Right kidney (tissue), 1 donor: ENCODE measurements at regions not wholly inside any gene's neighbourhood (a gene's known extent, or its start where the extent isn't known, plus 50 kb on each side); places are given as distances from the start of the nearest gene placed in this dataset.

Experiments
- DNase-seq: peaks from one replicate; pipeline ENCODE4 v3.0.0-alpha.2; 2016

DNA sequence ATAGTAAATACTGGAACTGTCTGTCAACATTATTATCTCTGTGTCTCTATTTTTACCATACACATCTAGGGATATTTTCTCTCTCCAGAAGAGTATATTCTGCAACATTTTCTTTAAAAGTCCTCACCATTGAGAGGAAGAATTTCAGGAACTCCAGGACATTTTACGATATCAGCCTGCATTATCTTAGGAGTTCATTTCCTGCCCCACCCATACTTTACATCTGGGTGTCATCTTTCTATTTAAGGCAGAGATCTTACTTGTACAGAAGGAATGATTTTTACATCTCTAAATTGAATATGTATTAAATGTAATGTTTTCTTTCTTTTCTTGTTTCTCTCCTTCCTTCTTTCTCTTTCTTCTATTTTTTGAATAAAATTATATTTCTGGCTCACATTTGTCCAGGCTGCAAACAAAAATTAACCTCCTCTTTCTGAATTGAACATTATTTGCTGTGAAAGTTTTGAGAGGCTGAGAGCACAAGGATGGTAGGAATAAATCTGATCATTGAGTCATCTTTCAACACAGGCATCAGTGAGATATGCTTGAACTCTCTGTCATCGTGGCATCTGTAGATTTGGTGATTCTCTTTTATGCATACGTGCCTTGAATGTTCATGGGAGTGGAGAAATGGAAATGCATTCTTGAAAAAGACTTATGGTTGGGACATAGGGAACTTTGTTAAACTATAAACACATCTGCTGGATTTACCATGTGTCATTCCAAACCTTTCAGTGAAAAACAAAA, 753.6 kb downstream of the SLC16A7 start:
- no peak for DNase-seq

DNA sequence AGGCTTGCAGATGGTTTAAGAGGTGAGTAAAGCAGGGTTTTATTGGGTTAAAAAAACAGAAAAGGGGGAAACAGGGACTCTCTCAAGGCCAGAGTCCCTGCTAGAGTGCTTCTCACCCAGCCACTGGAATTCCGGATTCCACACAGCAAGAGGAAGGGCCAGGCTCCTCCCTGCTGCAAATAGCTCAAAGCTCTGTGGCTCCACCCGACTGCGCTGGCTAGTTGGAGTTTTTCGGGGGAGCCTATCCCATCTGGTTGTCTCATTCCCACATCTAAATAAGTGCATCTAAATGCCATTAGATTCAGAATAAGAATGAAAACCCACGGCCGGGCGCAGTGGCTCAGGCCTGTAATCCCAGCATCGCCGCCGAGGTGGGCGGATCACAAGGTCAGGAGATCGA, 791.5 kb downstream of the SLC16A7 start:
- DNase-seq, result no peak

DNA sequence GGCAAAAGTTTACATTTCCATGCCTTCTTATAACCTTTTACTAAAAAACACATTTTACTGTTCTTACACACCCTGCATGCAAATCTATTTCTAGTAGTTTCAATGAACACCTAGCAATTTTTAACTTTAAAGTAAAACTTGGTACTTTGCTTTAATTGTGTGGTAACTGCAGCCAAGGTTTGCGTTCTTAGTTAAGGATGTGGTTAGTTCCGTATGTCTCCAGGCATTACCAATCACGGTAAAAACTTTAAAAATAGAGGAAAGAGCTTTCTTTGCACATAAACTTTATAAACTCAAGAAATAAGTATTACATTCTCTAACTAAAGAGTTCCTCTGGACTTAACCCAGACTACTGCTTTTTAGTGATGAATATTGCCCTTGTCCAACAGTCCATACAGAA, 795.2 kb downstream of the SLC16A7 start:
- no peak for DNase-seq

DNA sequence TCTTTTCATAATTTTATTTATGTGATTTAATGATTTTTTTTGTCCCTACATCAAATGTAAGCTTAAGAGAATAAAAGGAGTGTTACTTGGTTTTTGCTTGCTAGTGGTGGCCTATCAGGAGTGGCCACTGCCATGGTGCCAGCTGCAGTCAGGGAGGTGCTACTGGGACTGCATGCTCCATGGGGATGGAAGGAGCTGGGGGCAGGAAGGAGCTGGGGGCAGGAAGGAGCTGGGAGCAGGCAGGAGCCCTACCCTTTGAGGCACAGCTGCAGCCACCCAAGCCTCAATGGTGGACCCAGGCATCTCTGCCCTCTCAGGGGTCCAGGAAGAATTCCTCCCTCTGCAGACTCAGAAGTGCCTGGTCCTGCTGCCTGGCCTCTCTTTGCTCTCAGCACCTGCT, 796.0 kb downstream of the SLC16A7 start:
- DNase-seq, result no peak

DNA sequence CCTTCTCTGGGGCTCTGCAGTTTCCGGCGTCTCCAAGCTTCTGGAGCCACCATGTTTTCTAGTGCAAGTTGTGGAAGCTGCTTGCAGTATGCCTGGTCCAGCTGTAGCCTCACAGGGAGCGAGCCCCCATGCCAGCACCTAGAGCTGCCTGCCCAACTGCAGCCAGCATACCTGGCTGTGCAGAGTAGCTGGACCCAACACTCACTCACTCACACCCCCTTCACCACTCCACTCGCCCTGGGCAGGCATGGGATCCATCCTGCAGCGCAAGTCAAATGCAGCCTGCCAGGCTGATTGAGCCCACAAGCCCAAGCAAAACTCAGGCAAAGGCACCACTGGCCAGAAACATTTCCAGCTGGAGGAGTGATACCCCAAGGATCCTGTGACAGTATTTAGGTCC, 797.3 kb downstream of the SLC16A7 start:
- no peak for DNase-seq

DNA sequence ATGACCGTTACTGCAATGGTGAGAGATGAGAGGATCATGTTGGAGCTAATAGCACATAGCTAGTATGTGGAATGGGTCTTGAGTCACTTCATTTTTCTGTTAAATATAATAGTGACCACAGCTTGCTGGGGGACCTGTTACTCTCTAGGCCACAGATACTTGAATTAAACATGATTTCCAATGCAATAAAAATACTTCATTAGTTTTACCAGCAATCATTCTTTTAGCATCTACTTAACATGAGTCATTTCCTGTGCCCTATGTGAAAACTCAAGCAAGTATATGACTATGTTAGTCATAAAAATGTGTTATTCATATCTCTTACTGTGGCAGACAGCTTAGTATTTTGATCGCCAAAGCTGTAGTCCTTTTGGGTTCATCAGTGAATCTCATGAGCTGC, 798.8 kb downstream of the SLC16A7 start:
- DNase-seq, result no peak

DNA sequence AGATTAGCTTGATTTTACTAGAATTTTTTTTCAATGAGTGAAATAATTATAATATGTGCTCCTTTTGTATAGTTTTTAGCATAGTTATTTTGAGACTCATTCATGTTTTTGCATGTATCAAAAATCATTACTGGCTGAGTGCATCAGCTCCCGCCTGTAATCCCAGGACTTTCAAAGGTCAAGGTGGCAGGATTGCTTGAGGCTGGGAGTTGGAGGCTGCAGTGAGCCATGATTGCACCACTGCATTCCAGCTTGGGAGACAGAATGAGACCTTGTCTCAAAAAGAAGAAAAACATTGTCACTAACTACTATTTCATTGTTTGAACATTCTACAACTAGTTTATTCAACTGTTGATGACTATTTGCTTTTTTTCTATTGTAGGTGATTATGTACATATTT, 802.7 kb downstream of the SLC16A7 start:
- DNase-seq, result no peak

DNA sequence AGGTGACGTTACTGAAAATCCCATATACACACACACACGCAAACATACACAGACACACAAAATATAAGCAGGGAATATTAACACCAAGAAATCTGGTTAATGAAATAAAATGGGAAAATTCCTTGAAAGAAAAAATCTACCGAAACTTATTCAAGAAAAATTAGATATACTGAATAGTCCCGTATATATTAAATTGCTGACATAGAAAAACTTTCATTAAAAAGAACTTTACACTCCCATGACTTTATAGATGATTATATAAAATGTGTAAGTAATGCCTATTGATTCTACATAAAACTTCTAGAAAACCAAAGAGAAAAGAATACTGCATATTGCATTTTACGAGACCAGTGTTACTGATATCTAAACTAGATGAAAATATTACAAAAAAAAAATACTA, 803.2 kb downstream of the SLC16A7 start:
- DNase-seq, result no peak

DNA sequence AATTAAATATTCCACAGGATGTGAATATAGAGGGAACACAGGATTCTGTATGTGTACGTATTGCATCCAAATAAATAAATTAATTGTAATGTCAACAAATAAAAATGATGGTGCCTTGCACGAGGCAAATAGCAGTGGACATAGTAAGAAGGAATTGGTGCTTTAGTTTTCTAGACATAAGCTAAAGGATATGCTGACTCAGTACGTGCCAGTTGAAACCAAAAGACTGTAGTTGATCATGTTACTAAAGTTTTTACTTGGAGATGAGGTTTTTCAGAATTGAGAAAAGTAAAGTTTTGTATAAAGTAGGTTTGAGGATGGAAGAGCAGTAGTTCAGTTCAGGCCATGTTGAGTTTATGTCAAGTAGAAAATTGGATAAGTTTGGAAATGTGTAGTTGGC, 807.2 kb downstream of the SLC16A7 start:
- no peak for DNase-seq

DNA sequence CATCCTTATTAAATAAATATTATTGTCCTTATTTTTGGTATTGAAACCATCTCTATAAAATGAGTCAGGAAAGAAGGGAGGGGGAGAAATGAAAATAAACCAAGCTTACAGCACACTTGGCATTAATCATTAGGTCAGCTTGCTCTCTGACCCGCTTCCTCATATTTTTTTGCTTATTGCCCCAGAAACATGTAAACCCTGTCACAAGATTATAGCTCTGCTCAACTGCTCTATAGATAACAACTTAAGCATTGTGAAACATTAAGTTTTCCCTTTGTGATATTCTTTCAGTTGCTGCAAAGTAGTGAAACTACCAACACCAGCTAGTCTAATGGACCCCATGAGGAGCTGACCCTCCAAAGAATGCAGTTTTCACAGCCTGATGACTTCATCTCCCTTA, 819.5 kb downstream of the SLC16A7 start:
- DNase-seq, result no peak

DNA sequence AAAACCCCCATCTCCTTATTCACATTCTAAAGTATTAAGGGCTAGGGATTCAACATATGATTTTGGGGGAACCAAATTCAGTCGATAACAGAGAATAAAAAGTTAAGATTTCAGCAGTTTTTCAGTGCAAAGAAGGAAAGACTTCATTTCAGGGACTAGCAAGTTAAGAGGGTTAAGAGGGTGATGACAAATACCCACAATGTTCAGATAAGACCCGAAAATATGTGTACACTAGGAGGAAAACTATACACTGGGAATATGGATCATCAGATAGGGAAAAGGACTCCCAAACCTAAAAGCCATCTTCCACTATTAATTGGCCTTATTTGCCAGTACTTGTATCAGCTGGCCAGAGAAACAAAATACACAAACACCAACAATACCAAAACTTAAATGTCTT, 824.2 kb downstream of the SLC16A7 start:
- no peak for DNase-seq

DNA sequence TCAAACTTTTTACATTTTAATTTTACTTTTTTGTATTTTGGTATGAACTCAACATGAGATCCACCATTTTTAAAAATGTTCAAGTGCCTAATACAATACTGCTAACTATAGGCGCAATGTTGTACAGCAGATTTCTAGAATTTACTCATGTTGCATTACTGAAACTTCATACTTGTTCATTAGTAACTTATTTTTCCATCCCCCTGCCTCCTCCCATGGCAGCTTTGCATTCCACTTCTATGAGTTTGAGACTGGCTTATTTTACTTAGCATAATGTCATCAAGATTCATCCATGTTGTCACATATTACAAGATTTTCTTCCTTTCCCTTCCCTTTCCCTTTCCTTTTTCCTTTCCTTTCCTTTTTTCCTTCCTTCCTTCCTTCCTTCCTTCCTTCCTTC, 825.9 kb downstream of the SLC16A7 start:
- no peak for DNase-seq

DNA sequence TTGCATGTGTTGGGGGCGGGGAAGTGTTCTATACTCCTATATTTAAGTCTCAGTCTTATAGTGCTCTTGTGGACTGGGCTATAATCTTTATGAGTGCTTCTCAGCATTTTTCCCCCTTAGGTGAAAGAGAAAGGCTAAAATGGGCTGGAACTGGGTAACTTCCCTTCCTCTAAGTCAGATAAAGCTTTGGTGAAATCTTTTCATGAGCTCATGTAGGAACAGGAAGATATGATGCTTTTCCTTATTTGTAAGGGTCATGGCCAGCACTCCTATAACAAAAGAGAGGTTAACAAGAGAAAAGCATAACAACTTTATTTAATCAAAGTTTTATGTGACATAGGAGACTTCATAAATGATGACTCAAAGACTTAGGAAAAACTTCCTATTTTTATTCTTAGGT, 841.5 kb downstream of the SLC16A7 start:
- DNase-seq, result no peak

DNA sequence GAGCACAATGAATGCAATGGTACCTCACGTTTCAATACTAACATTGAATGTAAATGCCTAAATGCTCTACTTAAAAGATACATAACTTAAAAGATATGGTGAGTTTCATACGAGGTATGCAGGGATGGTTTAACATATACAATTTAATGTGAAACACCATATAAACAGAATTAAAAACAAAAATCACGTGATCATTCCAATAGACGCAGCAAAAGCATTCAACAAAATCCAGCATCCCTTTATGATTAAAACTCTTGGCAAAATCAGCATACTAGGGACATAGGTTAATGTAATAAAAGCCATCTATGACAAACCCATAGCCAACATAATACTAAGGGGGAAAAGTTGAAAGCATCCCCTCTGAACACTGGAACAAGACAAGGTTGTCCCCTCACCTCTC, 845.7 kb downstream of the SLC16A7 start:
- no peak for DNase-seq

DNA sequence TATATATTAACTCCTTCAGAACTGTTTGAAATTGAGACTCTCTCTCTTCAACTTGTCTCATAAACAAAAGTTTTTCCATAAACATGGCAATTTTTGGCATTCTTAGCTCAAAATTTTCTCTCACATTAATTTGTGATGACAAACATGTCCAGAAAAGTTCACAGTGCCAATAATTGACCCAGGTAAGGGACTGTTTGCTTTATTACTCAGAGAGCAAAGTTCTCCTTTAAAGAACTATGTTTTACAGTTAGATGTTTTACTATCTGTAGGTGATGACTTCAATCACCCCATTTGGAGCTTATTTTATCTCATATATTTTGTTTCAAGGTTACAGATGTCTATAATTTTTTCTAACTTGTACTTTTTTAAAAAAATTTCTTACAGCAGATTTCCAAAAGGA, 855.6 kb downstream of the SLC16A7 start:
- no peak for DNase-seq

DNA sequence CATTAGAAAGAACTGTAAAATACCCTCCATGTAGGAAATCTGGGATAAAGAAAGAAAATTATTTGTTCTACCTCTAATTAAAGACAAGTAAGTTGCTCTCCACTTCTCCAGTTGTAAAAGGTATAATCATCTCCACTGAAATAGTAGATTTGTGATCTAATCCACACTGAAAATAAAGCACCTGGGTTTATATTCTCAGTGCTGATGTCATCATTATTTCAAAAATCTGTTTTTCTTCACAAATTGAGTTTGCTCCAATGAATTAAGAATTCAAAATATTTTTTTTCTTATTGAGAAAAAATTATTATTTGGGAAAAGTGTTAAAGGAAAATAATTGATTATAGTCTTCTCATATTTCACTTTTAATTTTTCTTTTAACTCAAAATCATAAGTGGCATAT, 869.2 kb downstream of the SLC16A7 start:
- DNase-seq, result no peak

DNA sequence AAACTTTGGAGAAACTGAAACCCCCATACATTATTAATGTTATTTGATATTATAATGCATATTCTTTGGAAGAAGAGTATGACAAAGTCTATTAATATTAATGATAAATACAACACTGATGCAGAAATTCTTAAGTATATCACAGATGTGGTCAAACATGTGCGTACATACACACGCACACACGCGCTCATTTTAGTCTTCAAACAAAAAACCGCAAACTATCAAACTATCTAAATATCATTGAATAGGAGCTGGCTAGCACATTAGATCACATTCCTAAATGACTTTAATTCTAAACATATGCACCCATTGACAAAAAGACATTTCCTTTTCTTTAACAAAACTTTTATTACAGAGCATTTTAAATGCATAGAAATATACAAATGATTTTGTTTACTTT, 872.7 kb downstream of the SLC16A7 start:
- no peak for DNase-seq

DNA sequence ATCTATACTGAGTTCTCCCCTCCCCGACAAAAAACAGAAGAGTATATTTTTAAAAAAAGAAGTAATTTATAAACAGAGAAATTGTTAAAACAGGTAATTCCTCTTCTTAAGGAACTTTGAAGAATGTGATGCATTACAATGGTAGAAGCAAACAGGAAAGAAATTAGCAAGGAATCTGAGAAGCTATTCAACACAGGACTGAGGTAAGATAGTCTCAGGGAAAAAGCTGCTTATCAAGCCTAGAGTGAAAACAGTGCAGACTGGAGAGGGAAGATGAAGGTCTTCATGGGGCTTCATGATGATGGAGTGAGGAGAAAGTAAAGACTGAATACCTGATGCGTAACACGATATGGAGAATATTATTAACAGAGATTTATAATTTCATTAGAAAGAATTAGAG, 880.0 kb downstream of the SLC16A7 start:
- DNase-seq, result no peak

DNA sequence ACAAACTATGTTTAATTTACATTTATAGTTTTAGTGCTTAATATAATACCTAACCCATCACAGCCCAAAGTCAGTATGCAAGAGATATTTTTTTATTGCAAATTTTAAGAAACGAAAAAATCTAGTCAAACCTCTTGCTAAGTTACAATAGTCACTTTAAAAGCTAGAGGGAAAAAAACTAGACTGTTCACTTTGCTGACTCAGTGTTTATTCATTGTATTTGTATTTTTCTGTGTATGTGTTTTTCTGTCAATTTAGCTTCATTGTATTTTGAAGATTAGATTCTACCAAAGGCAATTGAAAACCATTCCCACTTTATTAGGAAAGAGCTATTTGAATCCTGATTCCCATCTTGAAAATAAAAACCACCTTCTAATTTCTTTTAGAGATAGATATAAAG, 891.5 kb downstream of the SLC16A7 start:
- DNase-seq, result no peak

DNA sequence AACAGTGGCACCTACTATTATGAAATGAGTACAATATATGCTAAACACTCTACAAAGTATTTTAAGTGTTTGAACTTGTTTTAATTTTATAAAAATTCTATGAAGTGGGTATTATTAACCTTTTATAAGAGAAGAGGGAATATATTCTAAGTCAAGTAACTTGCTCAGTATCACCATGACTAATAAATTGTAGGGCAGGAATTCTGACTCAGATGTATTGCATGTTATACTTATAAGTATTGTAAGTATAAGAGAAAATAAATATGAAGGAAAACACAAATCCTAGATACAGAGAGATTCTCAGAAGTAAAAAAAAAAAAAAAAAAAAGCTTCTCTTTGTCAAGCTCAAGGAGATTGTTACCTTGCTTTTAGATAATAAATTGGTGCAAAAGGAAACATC, 893.2 kb downstream of the SLC16A7 start:
- no peak for DNase-seq

DNA sequence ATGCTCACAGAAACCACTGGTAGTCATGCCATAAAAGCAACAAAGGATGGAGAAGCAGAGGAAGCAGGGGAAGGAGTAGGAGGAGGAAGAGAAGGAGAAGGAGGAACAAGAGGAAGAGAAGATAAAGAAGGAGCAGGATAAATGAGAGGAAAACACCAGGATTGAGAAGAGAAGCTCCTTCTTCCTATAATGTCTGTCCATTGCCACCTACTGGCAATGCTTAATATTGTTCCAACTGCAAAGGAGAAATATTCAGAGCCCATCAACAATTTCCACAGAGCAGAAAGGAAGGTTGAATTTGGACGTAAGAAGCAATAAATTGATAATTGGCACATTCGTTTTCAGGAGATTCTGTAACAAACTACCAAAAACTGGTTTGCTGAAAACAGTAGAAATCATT, 898.4 kb downstream of the SLC16A7 start:
- DNase-seq, result peak; percentile 15

DNA sequence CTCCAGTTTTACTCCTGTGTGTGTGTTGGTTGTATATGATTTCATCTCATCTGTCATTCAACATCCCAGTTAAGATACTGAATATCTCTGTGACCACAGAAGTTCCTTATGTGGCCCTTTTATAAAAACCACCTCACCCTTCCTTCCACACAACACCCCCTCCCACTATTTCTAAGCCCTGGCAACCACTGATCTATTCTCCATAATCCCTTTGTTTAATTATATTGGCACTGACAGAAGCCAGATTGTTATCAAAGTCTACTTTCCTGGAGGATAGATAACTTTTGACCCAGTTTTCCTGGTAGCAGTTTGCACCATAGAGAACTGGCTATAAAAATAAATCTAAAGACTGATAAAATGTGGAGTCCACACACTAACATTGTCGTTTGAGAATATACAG, 902.8 kb downstream of the SLC16A7 start:
- DNase-seq, result no peak

DNA sequence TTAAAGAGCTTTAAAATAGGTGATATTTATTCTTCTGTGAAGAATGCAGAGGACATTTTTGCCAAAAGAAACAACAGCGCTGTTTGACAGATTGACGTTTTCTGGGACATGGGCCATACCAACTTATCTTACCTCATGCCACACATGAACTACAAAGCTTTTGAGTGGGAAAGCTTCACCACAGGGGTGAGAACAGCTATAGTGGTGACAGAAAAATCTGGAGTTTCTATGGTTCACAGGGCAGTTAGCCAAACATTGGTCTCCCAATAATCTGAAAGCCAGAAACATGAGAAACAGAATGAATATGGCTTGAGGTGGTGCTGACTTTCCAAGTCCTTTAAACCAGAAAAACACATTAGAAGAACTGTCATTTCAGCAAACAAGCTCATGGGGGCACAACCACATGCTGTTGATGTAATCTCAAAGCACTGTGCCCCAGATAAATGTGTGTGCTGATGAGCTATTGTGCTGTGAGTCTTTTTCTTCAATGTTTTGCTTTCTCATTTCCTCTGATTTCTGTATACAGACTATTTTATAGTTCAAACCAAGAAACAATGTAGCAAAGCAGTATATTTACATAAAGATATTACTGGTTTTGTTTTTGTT, 905.4 kb downstream of the SLC16A7 start:
- no peak for DNase-seq

DNA sequence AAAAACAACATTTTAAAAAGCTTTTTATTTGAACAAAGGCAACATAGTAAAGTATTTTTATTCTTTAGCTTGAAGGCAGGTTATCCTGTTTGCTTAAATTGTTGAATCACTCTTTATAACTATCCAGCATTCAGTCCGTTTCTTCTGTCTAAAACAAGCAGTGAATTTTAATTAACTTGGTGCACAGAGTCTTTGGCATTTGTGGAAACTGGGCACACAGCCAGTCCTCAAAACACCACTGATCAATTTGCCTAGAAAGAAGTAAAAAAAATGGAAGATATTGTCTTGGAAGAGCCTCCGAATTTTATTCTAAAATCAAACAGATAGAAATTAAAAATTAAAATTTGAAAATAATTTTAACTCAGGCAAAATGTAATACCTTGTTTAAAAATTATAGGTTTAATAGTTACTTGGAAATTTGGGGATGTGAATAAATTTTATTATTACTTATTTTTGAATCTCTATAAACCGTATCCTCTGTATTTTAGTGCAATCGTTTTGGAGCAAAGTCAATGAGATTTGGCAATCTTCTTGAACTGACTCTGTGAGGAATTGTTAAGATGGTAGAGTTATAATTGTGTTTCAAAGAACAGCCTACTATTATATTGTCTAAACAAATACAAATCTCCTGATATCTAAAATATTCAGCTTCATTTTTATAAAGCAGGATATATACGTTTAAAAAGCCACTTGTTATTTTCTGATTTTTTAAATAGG, 927.0 kb downstream of the SLC16A7 start:
- no peak for DNase-seq
